ENCODE measurements at regions not wholly inside any gene's neighbourhood (a gene's known extent, or its start where the extent isn't known, plus 50 kb on each side); places are given as distances from the start of the nearest gene placed in this dataset.
"Not testable (repeated sequence)": the region's sequence is repeated elsewhere in the genome, so short reads cannot be mapped to it uniquely, and the experiment has no call there.

DNA sequence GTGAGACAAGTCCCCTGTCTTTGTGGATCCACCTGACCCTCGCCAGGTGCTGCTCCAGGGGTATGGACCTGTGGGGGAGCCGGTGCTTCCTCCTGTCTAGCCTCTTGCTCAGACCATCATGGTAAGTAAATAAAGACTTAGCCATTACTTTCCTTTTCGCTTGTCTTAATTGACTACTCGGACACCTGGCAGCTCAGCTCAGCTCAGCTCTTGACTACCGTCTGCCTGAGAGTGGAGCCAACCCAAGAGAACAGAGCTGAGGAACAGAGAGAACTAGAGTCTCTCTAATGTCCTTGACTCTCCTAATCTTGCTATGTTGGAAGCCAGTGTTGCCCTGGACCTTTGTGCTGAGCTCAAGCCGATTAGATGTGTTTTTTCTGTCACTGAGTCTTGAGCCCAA, 170.3 kb upstream of the CXCR4 start:
- ATAC-seq (replicated peaks in 1 of 2) (no peak), DNase-seq (no peak)
- no peaks in the 10 kb centered on the region for H3K36me3 Mint-ChIP-seq (ENCODE audit: insufficient read depth in 2 of 2)
- no peak overlapping the region for H3K4me3 Mint-ChIP-seq
- H3K27ac Mint-ChIP-seq: no peak overlapping the region
- H3K27me3 Mint-ChIP-seq (ENCODE audit: low read depth): no peaks in the 10 kb centered on the region
- peaks cover 0 to 2% of the 10 kb centered on the region in 2 donors for H3K9me3 Mint-ChIP-seq
- peaks cover 59% of the 10 kb centered on the region for H3K4me1 Mint-ChIP-seq (ENCODE audit: low read depth)

DNA sequence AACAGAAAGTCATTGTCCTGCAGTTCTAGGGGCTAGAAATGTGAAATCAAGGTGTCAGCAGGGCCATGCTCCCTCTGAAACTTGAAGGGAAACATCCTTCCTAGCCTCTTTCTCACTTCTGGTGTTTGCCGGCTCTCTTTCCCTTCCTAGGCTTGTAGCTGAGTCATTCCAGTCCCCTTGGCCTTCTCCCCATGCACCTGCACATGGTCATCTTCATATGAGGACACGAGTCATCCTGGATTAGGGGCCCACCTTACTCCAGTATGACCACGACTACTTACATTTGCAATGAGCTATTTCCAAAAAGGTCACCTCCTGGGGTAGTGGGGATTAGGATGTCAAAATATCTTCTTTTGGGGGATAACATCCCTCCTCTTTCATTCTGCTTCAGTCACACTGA, 168.5 kb upstream of the CXCR4 start:
- Mint-ChIP-seq H3K27me3 (ENCODE audit: low read depth) (no peaks in the 10 kb centered on the region), H3K4me3 (no peak overlapping the region), H3K4me1 (ENCODE audit: low read depth) (peaks cover 62% of the 10 kb centered on the region), H3K36me3 (ENCODE audit: insufficient read depth in 2 of 2) (no peaks in the 10 kb centered on the region), H3K27ac (no peak overlapping the region), H3K9me3 (no peaks in the 10 kb centered on the region)
- ATAC-seq (replicated peaks in 1 of 2) (peak in 1 of 2 donors; percentile 27), DNase-seq (no peak)

DNA sequence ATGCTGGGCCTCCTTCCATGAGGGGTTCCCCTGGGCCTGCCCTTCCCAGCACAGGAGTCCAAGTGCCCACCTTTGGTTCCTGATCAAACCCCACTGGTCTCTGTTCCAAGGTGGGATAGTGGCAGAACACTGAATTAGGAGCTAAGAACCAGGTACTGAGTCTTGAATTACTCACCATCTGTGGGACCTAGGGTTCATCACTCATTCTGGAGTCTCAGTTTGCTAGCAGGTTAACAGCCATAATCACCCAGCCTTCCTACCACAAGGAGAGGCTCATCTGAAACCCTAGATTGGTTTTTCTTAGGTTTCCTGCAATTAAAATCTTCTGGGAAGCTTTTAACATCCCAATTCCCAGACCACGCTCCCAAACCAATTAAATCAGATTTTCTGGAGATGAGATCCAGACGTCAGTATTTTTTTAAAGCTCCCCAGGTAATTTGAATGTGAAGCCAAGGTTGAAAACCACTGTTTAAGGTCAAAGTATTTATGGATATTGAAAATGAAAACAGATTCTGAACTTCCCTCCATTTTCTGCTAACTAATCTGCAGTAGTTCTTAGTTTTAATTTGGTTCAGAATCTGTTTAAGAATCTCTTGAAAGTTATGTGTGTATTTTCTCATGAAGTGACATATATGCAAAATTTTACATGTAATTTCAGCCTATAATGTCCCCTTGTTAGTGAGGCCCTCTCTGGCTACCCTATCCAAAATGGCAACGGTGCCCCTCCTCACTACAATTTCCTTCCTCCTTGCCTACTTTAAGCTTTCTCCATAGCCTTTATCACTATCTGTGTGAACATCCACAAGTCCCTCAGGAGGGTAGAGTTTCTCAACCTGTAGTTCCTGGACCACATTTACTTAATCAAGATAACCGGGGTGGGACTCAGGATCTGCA, 166.5 kb upstream of the CXCR4 start:
- ATAC-seq (replicated peaks in 1 of 2) (peak; percentile 61 to 69), DNase-seq (no peak)
- Mint-ChIP-seq H3K27ac (no peak overlapping the region), H3K4me1 (ENCODE audit: low read depth) (peaks cover 70% of the 10 kb centered on the region), H3K9me3 (no peaks in the 10 kb centered on the region), H3K4me3 (peak overlapping the region in 1 of 2 donors; percentile 13), H3K36me3 (ENCODE audit: insufficient read depth in 2 of 2) (no peaks in the 10 kb centered on the region), H3K27me3 (ENCODE audit: low read depth) (no peaks in the 10 kb centered on the region)

DNA sequence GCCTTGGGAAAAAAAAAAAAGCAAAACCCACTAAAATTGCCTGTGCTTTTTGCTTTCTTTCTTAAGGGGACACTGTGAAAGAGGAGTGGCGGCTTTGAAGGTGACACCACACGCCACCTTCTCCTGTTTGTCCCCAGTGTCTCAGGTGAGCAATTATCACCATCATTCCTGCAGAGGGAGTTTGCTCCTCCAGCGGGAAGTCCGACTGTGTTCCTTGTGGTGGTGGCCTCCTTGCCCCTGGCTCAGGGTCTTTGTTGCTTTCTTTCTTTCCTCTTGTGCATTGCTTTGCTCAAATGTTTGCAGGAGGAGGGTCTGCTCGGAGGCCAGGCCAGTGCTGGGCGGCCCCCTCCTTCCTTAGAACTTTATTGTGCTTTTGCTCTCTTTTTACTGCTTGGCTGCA, 164.3 kb upstream of the CXCR4 start:
- peak overlapping the region in 1 of 2 donors; percentile 36 for H3K4me3 Mint-ChIP-seq
- no peak for ATAC-seq (replicated peaks in 1 of 2)
- no peaks in the 10 kb centered on the region for H3K27me3 Mint-ChIP-seq (ENCODE audit: low read depth)
- peak overlapping the region; percentile 64 for H3K27ac Mint-ChIP-seq
- DNase-seq: no peak
- H3K9me3 Mint-ChIP-seq: no peaks in the 10 kb centered on the region
- H3K36me3 Mint-ChIP-seq (ENCODE audit: insufficient read depth in 2 of 2): no peaks in the 10 kb centered on the region
- peaks cover 69% of the 10 kb centered on the region for H3K4me1 Mint-ChIP-seq (ENCODE audit: low read depth)

DNA sequence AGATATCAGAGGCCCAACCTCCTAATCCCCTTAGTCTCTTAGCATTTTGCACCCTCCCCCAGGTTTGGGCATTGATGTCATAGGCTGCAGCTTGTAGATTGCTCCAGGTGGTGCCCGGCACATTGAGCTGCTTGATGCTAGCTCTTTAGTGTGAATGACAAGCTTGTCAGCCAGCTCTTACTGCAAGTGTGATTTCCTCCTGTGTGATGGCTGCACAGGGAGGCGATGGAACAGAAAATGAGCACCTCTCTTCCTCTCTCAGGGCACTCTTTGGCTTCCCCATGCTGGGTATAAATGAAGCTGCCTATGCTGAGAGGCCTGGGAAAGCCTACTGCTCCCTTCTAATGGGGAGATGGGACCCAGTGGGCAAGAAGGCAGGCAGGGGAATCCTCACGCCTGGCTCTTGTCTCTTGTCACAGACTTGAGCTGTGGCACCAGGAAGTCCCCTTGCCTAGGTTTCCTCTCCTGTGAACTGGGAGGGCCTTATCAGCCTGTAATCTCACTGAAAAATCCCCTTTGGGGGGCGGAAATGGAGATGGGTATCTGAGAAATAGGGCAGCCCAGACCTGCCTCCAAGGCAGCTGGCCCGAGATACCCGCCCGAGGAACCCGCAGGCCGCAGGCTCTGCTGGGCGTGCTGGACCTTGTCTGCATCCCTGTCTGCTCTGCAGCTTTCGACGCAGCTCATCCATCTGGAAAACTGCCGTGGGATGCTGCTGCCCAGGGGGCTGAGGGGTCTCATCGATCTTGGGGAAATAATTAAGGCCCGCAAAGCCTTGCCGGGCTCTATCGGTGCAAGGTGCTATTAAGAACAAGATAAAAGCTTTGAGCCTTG, 163.5 kb upstream of the CXCR4 start:
- Mint-ChIP-seq H3K4me1 (ENCODE audit: low read depth) (peaks cover 63% of the 10 kb centered on the region), H3K4me3 (peak overlapping the region; percentile 46 to 75), H3K27ac (peak overlapping the region; percentile 48), H3K27me3 (ENCODE audit: low read depth) (no peaks in the 10 kb centered on the region), H3K9me3 (no peaks in the 10 kb centered on the region), H3K36me3 (ENCODE audit: insufficient read depth in 2 of 2) (no peaks in the 10 kb centered on the region)
- ATAC-seq (replicated peaks in 1 of 2) (peak; percentile 70 to 79), DNase-seq (peak; percentile 45 to 65)

DNA sequence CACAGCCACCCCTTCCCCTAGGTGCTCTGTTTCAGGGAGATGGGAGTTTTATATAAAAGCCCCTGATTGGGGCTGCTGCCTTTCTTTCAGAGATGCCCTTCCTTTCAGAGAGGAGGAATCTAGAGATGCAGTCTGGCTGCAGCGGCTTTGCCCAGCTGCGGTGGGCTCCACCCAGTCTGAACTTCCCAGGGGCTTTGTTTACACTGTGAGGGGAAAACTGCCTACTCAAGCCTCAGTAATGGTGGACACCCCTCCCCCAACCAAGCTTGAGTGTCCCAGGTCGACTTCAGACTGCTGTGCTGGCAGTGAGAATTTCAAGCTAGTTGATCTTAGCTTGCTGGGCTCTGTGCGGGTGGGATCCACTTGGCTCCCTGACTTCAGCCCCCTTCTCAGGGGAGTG, 148.4 kb upstream of the CXCR4 start:
- H3K4me3 Mint-ChIP-seq; ATAC-seq (replicated peaks in 1 of 2); DNase-seq; H3K27ac Mint-ChIP-seq; H3K4me1 Mint-ChIP-seq (ENCODE audit: low read depth): not testable (repeated sequence)
- Mint-ChIP-seq H3K9me3 (peaks cover 10 to 19% of the 10 kb centered on the region in 2 donors), H3K36me3 (ENCODE audit: insufficient read depth in 2 of 2) (peaks cover 13 to 34% of the 10 kb centered on the region in 2 donors), H3K27me3 (ENCODE audit: low read depth) (peaks cover 12% of the 10 kb centered on the region)

DNA sequence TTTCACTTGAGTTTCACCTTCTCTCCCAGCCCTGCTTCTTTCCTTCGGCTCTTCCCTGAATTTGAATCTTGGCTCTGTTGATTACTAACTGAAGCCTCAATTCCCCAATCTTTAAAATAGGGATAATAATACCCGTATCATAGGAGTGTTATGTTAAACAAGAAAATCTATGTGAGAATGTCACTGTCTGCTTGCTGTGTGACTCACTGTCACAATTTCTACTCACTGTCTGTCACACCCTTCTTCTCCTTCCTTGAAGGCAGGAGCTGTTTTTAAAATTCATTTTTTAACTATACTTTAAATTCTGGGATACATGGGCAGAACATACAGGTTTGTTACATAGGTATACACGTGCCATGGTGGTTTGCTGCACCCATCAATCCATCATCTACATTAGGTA, 141.6 kb upstream of the CXCR4 start:
- no peak overlapping the region for H3K27ac Mint-ChIP-seq
- H3K4me3 Mint-ChIP-seq: no peak overlapping the region
- peaks cover 22% of the 10 kb centered on the region for H3K4me1 Mint-ChIP-seq (ENCODE audit: low read depth)
- H3K36me3 Mint-ChIP-seq (ENCODE audit: insufficient read depth in 2 of 2): peaks cover 8 to 12% of the 10 kb centered on the region in 2 donors
- H3K9me3 Mint-ChIP-seq: peaks cover 2 to 7% of the 10 kb centered on the region in 2 donors
- ATAC-seq (replicated peaks in 1 of 2) (no peak), DNase-seq (no peak)
- no peaks in the 10 kb centered on the region for H3K27me3 Mint-ChIP-seq (ENCODE audit: low read depth)

DNA sequence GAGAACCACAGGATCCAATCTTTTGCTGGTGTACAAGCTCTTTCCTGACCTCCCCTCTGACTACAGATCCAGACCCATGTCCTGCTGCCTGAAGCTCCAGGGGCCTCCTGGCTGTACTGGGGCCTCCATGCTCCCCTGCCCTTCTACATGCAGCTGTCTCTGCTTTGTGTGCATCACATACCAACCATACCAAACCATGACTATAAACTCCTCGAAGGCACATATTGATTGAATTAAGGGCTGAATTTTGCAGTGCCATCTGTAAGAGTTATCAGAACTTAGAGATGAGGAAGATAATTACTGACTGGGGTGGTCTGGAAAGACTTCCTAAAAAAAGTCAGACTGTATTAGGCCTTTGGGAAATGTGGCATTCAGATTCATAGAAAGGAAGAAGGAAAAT, 139.9 kb upstream of the CXCR4 start:
- H3K27ac Mint-ChIP-seq: no peak overlapping the region

DNA sequence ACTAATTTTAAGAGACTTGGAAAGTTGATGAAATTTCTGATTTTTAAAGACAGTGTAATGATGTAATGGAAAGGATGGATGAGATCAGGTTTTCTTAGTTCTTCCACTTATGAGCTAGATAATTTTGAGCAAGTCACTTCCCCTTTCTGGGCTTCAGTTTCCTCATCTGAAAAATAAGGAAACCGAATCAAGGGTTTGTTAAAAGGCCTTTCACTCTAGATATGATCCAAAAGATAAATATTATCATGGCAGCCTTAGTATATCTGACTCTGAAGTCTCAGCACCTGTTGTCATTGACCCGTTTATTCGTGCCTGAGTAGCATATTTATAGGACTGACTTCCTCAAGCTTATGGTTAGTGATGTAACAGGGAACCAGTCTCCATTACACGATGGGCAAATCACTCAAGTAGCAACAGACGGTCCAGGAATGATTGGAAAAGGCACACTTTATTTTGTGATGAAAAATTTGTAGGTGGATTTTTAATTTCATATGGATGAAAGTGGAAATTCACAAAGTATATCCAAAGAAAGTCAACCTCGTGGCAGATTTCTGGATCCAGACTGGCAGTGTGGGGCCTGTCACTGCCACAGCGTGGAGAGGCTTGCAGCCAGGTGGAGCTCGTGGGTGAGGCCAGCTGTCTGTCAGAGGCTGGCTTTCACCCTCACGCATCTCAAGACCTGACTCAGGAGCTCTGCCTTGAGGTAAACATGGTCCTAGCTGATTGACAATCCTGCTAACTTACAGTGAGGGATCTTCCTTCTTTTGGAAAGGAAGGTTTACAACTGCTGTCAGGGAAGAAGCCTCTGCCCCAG, 137.9 kb upstream of the CXCR4 start:
- ATAC-seq (replicated peaks in 1 of 2) (peak; percentile 61 to 82), DNase-seq (peak; percentile 32)
- Mint-ChIP-seq H3K27me3 (ENCODE audit: low read depth) (no peaks in the 10 kb centered on the region), H3K36me3 (ENCODE audit: insufficient read depth in 2 of 2) (no peaks in the 10 kb centered on the region), H3K4me3 (no peak overlapping the region), H3K9me3 (peaks cover 0 to 5% of the 10 kb centered on the region in 2 donors), H3K4me1 (ENCODE audit: low read depth) (peaks cover 28% of the 10 kb centered on the region), H3K27ac (no peak overlapping the region)

More for the DNA sequence above, 139.9 kb upstream of the CXCR4 start:
- no peak for DNase-seq
- peaks cover 28% of the 10 kb centered on the region for H3K4me1 Mint-ChIP-seq (ENCODE audit: low read depth)
- H3K36me3 Mint-ChIP-seq (ENCODE audit: insufficient read depth in 2 of 2): peaks cover 0 to 1% of the 10 kb centered on the region in 2 donors
- no peak for ATAC-seq (replicated peaks in 1 of 2)
- no peaks in the 10 kb centered on the region for H3K27me3 Mint-ChIP-seq (ENCODE audit: low read depth)
- H3K4me3 Mint-ChIP-seq: no peak overlapping the region
- no peaks in the 10 kb centered on the region for H3K9me3 Mint-ChIP-seq

DNA sequence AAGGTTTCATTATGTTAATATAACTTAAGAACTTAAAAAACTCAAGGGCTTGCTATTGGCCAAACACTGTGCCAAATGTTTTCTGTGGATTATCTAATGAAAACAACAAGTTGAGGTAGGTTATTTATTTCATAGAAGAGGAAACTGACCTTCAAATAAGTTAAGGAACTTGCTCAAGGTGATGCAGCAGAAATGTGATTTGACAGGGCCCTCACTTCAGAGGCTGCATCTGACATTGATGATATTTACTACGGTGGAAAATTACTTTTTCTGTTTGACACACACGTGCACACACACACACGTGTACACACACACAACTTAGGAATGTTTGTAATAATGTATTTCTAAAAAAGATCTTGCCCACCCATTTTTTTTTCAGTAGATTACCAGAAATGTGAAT, 137.2 kb upstream of the CXCR4 start:
- Mint-ChIP-seq H3K4me3 (no peak overlapping the region), H3K27ac (peak overlapping the region; percentile 7), H3K36me3 (ENCODE audit: insufficient read depth in 2 of 2) (no peaks in the 10 kb centered on the region), H3K4me1 (ENCODE audit: low read depth) (peaks cover 28% of the 10 kb centered on the region), H3K9me3 (peaks cover 2 to 5% of the 10 kb centered on the region in 2 donors), H3K27me3 (ENCODE audit: low read depth) (no peaks in the 10 kb centered on the region)
- ATAC-seq (replicated peaks in 1 of 2) (no peak), DNase-seq (no peak)

DNA sequence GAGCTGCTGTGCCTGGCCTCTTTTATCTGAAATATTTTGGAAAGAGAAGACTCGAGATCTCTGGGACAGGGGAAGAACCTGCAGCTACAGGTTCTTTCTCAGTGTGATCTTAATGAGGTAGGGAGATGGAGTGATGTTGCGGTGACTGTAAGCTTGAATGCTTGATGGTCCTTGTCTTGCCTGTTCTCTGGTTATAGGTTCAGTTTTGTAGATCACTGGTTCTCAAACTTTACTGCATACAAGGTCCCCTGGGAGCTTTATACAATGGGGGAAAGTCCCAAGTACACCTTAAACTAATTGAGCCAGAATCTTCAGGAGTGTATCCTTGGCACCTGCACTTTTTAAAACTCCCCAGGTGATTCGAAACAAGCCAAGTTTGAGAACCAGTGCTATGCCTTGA, 136.7 kb upstream of the CXCR4 start:
- H3K27ac Mint-ChIP-seq: peak overlapping the region; percentile 7
- H3K36me3 Mint-ChIP-seq (ENCODE audit: insufficient read depth in 2 of 2): no peaks in the 10 kb centered on the region
- peaks cover 2 to 5% of the 10 kb centered on the region in 2 donors for H3K9me3 Mint-ChIP-seq
- H3K4me1 Mint-ChIP-seq (ENCODE audit: low read depth): peaks cover 27% of the 10 kb centered on the region
- no peak overlapping the region for H3K4me3 Mint-ChIP-seq
- no peak for ATAC-seq (replicated peaks in 1 of 2)
- H3K27me3 Mint-ChIP-seq (ENCODE audit: low read depth): peaks cover 3% of the 10 kb centered on the region
- no peak for DNase-seq

DNA sequence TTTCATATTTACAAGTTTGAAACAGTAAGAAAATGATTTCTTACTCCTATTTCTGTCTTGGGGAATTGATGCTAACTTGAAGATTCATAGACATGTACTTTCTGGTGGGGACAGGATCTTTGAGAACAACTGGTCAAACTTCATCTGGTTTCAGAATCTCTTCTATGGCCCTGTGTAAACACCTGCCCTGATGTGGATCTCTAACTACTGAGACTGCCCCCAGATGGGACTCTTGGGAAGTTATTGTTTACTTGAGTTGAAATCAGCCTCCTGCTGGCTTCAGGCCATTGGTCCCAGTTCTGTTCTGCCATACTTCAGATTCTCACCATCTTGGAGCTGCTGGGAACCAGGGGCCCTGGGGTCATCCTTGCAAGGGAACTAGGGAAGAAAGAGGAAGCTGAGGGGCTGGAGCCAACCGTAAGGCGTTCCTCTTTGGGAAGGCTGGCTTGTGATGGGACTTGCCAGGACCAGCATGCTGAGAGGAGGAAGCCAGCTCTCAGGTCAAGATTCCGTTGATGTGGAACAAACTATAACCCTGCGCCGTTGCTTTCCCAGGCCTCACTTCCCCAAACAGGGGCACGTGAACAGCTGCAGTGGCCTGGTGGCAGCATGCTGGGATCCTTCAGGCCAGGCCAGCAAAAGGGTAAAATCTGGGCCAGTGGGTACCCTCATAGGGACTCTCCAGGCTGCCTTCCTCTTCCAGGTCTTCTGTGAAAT, 135.5 kb upstream of the CXCR4 start:
- ATAC-seq (replicated peaks in 1 of 2): no peak
- H3K27me3 Mint-ChIP-seq (ENCODE audit: low read depth): peaks cover 13% of the 10 kb centered on the region
- H3K9me3 Mint-ChIP-seq: peaks cover 2 to 5% of the 10 kb centered on the region in 2 donors
- no peak overlapping the region for H3K4me3 Mint-ChIP-seq
- no peak overlapping the region for H3K27ac Mint-ChIP-seq
- no peaks in the 10 kb centered on the region for H3K36me3 Mint-ChIP-seq (ENCODE audit: insufficient read depth in 2 of 2)
- no peak for DNase-seq
- H3K4me1 Mint-ChIP-seq (ENCODE audit: low read depth): peaks cover 29% of the 10 kb centered on the region
